ENCODE measurements at regions not wholly inside any gene's neighbourhood (a gene's known extent, or its start where the extent isn't known, plus 50 kb on each side); places are given as distances from the start of the nearest gene placed in this dataset.

DNA sequence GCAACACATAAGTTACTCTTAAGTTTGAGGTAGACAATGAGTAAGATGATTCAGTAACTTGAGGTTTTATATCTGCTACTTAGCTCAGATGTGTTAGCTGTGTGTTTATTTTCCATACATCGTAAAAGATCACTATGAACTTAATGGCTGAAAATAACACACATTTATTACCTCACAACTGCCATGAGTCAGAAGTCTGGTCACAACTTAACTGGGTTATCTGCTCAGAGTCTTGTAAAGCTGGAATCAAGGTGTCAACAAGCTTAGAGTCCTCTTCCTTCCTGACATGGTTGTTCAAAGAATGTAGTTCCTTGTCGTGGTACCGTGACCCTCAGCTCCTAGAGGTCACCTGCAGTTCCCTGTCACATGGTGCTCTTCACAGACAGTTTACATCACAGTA, 204.9 kb upstream of the MAGEB2 start:
- TF ChIP-seq POLR2AphosphoS5 (IDR thresholded peaks at IDR 0.05; ENCODE audit: borderline replicate concordance, low read depth, low read length) (no peak), EZH2 (IDR thresholded peaks at IDR 0.05) (no peak), FOXP2 (optimal IDR thresholded peaks at IDR 0.05; ENCODE audit: control extremely low read depth, extremely low read length, insufficient read depth) (no peak)

All from SK-N-MC (cell line).